RPMI8226 (cell line): ENCODE measurements at regions not wholly inside any gene's neighbourhood (a gene's known extent, or its start where the extent isn't known, plus 50 kb on each side); places are given as distances from the start of the nearest gene placed in this dataset.
"Not testable (repeated sequence)": the region's sequence is repeated elsewhere in the genome, so short reads cannot be mapped to it uniquely, and the experiment has no call there.

Experiments
- DNase-seq: peaks from one replicate; pipeline ENCODE4 v3.0.0-alpha.2; 2015

DNA sequence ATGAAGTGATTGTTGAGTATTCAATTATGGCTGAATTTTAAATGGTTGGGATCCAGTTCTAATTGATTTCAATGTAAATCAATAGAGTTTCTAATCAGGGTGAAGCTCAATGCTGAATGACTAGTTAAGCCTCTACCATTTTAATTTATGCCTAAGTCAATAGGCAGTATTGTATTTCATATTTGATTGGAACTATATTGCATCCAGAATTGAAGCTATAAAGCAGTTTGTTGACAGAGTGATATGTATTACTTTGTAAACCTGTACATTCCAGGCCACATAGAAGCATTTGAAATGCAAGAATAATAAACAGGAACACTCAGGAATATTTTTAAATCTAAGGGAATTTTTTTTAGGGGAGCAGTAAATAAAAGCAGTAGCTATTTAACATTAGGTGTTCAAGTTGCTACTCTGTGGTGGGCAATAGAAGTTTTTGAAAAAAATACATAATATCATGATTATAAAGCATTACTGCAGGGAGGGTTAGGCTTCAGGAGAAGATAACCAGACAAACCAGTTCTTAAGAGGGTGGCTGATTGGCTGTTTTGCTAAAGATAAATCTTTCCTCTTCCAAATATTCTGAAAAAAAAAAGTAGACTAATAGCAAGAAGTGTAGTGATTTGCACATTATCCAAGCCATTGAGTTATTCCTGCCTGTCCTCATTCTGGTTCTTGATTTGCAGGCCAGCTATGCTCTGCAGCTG is 492.0 kb upstream of the MEF2C start:
- DNase-seq = no peak

DNA sequence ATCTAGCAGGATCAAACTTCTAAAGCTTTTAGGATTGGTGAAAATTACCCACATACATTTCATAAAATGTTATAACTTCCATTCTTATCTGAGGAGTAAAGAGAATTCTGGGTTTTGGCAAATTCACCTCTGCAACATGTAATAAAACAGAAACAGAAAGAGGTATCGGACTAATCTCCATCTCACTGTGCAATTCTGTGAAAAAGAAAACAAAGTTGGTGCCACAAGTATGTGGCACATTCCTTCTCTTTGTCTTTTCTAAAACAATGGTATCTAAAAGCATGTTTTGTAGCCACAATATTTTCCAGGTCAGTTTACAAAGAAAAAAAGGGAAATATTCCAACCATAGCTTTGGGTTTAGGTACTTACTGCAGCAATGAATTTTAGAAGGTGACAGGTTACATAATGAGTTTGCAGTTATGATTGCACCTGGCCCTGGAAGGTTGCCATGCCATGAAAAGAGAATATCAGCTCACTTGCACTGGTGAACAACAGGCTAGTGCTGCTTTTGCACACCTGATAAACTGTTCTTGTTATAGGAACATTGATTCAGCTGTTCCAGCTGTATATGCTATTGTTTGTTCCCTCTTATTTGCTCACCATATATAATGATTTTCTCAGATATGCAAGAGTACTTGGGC is 491.3 kb upstream of the MEF2C start:
- peak; percentile 62 for DNase-seq

DNA sequence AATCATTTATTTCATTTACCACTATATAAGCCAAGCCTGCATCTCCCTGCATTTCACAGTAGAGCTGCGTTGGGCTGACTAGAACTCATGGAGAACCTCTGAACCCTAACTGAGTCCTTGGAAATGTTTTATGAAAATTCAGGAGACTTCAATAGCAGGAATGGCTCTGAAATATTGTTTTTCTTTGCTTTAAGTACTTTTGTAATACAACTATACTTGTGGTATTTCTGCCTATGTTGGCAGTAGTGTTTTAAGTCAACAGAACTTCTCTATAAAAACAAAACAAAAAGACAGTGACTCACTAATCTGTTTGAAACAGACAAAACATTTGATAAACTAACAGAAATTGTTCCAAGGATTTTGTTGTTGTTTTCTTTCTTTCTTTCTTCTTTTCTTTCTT is 489.2 kb upstream of the MEF2C start:
- DNase-seq = no peak

DNA sequence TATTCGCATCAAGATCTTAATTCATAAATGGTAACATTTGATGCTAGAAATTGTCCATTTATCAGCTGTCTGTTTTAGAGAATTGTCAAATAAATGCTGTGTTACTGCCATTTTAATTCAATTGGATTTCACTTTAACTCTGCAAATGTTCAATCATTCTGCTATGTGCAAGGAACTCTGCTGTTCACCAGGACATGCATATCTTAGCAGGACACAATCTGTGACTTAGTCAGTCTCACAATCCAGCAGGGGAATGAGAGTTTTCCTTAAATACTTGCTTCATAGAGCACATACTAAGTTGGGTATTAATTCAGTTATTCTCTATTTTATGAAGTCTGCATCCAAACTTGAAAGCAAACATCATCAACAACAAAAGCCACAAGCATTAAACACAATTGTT is 488.7 kb upstream of the MEF2C start:
- no peak for DNase-seq

DNA sequence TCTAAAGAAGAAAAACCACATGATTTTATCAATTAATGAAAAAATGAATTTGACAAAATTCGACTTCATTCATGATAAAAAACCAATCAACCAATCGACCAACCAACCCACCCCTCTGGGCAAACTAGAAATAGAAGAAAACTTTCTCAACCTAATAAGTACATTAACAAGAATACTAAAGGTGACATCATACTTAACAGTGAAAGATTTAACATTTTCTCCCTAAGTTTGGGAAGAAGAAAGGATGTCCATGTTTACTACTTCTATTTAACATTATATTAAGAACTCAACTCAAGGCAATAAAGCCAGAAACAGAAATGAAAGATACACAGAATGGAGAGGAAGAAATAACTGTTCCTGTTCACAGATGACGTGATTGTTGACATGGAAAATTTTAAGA is 476.1 kb upstream of the MEF2C start:
- DNase-seq = no peak

DNA sequence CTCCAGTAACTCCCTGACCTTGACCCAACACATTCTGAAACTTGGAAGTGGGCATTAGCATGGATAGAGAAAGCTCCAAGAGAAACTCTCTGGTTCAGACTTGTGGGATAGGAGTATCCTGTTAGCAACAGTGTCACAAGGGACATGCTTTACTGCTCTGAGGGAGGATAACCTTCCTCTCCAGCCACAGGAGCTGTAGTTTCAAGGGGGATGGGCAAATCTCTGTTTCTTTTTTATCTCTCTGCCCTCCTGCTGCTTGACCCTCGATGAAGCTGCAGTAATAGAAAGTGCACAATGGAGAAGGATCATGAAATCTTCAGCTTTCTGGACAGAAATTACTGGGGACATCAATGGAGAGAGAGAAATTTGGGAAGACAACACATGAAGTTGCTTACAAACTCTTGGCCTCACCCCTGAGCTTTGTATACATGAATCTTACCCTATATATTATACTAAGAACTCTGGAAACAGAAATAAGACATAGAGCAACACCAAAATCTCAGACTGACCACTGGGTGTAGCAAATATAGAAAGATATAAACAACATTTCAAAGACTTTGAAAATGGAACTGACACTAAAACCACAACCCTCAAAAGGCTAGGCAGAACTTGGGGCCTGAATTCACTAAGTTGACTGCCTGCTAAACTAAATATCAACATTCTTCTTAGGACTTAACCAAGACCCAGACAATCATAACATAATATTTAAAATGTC is 471.0 kb upstream of the MEF2C start:
- DNase-seq = no peak

DNA sequence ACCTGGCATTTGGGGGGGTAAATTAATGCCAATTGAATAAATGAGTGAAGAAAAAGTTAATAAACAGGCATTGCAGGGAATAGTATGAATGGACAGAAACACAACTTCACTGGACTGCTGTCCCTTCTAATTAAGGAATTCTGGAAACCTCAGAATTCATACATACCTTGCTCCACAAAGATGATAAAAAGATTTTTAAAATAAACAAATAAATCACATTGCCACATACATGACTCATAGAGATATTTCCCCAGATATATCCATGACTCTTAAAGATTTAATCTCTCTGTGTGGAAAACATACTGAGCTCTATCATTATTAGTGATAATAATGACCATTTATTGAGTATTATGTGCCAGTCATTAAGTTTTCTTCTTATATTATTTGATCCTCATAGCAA is 469.0 kb upstream of the MEF2C start:
- no peak for DNase-seq

DNA sequence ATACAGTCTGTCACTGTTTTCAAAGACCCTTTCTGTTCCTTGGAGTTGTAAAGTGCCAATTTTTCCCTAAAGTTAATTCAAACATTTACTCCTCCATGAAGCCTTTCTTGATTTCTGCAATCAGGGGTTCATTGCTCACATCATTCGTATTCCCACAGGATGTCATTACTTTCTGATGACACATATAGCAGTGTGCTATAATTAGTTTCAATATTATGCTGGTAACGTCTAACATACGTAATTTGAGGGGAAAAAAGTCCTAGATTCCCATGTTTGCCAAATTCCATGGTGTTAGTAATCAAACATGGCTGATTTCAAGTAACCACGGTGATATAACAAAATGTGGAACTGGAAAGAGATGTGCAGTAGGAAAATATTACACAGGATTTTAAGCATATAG is 468.2 kb upstream of the MEF2C start:
- no peak for DNase-seq

DNA sequence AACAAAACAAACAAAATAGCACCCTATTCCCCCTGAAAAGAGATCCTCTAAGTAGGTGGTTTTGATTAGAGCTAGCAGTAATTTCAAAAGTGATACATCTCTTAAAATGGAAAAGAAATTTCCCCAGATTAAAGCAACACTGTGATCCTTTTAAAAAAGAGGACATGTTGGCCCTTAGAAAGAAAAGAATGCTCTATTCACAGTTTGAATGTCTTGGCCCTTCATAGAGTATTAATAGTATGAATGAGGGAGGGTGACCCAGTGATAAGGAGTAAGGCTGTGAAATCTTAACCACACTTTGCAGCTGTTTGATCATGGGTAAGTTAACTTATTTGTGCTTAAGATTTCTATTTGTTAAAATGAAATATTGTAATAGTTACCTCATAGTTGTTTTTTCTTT is 467.7 kb upstream of the MEF2C start:
- no peak for DNase-seq

DNA sequence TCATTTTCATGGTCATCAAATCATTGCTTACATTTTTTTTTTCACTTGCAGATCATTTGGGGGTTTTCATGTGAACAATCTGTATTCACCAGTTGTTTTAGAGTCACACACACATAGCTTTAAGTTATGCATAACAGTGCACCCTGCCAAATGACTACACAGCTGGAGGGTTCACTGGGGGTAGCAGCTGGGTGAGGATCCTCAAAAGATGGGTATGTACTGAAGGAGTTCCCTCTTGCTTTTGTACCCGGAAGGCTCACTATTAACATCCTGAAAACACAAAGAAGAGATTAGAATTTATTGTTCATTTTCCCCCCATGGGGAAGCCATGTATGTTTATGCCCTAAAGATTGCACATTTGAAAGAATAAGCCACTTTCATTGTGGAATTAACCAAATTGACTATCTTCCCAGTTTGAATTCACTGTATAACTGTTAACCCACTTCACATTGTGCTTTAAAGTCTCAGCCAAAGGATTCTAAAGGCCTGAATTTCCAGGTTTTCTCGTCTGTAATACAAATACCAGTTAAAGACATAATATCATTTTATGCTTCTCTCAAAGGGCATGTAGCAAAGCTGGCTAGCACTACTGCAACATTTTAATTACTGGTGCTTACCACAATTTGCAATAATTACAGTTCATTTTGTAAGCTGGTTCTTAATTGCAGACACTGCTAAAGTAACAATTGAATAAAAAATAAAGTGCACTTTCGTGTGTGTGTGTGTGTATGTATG is 466.4 kb upstream of the MEF2C start:
- DNase-seq = no peak

DNA sequence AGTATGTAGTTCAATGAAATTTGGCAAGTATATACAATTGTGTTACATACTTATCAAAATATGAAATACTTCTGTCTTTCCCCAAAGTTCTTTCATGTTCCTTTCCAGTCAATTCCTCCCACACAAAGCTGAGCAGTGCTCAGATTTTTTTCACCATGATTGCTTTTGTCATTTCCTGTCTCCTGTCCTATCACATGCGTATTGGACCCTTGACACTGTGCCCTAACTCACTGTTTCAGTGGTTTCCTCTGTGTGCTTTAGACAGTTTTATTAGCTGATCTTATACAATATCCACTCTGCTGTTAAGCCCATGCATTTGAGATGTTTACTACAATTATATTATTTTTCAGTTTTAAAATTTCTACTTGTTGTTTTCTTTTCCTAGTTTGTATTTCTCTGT is 463.6 kb upstream of the MEF2C start:
- DNase-seq = no peak

DNA sequence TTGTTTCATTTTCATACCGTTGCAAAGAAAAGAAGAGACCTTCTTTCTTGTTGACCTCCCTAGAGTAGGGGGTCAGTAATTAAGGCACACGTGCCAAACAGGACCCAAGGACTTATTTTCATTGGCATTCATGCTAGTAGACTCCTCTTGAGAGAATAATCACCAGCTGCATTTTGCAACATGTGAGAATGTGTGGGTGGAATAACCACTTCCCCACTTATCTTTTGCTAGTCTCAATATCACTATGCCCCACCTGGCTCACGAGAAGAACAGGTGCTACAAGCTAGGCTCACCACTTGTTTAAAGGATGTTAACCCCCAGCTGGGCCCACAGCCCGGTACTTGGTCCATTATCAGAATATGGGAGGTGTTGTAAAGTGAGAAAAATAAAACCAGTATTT is 460.7 kb upstream of the MEF2C start:
- peak; percentile 56 for DNase-seq

DNA sequence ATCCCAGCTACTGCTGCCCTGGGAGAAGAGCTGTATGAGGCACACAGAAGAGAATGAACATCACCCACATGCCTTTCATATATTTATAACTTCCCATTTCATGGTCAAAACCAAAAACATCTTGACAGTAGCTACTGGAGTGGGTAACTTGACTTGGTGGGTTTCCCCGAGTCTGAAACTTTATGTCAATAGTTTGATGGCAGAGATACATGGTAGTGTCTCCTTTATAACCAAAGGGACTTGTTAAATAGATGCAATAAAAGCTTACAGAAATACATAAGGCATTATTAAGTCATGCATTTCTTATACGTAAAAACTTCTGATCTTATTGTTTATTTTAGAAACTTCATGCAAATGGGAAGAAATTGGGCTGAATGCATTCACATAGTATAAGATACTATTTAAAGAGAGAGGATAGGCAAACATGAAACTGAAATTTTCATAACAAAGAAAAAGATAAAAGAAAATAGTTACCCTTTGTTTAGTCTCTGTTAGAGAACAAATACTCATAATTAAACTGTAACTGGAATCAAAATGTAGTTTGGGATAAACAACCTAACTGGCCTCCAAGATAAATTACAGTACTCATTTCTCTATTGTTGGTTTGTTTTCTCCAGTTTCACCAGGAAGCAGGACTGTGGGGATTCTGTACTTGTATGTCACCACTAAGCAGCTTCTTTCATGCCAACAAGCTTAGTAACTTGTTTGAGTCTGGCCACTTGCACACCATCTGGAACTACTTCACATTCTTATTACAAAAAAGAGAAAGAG is 459.3 kb upstream of the MEF2C start:
- DNase-seq = no peak

DNA sequence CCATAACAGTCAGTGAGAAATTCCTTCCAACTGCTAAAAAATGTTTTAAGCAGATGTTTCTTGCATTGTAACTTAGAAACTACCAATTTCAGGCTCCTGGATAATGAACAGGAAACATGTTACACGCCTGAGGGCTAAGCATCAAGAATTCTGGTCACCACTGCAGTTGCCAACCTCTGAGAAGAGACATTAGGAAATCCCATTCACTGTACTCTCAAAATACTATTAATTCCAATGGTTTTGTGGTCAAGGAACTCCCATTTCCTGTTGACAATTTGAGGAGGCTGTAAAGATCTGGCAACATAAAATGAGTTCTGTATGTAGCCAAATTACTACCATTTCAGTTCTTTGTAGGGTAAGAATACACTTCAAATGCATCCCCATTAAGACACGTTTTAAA is 456.0 kb upstream of the MEF2C start:
- DNase-seq = no peak

DNA sequence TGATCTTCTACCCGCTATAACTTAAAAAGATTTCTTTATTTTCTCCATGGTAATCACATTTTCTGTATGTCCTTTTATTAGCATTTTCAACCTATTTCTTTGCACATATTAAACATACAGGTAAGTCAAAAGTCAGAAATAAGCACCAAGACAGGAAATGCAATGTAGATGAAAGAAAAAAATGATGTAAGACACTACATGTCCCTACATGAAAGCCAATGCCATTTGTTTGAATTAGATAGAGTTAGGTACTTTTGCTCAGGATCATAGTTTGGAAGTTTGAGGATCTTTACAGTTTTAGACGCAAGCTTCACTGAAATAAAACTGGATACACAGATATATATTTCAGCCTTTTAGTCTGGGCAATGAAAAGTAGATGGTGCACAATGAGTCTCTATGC is 453.1 kb upstream of the MEF2C start:
- no peak for DNase-seq

DNA sequence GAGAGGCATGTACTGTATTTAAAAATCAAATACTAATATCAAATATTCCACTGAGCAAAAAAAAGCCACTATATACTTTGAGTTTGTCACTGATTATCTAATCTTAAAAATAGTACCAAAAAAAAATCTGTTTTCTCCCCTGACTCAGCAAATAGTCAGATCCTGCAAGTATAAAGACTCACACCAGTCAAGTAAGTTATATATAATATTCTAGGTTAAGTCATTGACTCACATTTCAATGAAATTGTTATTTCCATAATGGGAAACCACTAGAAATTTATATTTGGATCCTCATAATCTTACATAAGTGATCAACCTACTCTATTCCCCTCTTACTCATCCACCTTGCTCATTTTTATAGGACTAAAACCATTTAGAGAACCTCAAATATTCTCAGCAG is 447.2 kb upstream of the MEF2C start:
- DNase-seq = no peak

DNA sequence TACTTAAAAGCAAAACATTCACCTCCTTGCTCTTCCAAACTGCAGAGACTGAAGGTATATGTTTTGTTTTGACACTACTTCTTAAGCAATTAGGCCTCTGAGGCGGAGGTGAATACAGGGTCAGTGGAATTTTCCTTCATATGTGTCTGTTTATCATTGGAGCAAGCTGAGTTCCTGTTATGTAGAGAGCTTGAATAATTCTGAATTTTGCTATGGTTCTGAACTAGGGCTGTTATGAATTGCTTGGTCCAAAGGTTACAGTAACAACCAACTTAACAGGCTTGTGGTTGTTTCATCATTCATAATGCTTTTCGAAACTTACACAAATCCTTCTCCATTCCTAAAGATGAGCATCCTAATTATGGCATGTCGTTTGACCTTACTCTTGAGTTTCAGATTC is 444.6 kb upstream of the MEF2C start:
- DNase-seq = no peak

DNA sequence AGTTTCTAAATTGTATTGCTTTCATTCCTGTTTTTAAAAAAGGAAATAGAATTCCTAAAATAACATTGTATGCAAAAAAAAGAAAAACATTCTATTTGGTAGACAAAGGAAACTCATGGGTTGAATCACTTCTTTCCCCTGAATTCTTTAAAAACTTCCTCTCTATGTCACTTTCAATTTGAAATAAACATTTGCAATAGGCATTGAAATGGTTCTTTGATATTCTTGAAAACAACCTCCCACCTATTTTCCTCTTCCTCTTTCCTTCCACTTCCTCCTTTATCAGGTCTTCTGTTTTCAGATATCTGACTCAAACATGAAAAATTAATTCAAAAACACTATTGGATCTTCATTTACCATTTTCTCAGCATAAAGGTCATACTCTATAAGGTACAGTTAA is 442.0 kb upstream of the MEF2C start:
- no peak for DNase-seq

DNA sequence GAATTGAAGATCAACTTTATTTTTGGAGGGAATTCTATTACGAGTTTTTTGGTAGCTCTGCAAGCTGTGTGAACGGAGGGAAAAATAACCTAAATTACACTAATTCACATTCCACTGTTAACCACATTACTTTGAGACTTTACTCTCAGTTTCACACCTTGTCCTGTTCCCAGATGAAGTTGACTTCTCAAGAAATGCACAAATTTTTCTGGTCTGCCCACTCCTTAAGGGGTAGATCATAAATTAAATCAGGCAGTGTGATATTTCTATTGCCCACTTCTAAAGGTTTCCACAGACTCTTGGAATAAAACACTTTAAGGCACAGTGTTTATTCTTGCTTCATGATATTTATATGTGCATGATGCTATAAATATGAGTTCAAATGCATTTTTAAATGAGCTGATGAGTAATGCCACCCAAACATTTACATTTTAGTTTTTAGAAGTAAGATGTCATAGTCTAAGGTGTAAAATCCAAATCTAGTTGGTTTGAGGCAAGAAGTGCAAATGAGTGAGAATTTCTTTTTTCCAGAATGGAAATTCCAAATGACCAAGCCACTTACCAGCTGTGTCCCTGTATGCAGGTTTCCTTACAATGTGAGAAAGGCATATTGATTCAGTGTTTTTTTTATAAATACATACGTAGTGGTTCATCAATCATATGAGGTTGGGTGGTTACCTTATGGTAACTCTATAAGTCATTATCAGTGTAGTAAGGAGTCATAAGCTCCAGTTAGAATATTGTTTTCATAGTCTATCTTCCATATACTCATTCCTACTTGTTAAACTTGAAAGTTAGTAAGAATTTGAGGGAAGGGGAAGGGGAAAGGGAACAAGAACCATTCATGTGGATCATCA is 437.7 kb upstream of the MEF2C start:
- DNase-seq = peak; percentile 41

DNA sequence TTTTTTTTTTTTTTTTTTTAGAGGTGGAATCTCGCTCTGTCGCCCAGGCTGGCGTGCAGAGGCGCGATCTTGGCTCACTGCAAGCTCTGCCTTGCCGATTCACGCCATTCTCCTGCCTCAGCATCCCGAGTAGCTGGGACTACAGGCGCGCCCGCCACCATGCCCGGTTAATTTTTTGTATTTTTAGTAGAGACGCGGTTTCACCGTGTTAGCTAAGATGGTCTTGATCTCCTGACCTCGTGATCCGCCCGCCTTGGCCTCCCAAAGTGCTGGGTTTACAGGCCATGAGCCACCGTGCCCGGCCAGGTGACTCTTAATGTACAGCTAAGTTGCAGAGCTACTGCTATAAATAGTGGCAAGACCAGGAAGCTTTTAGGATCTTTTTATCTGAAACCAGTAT is 434.9 kb upstream of the MEF2C start:
- not testable (repeated sequence) for DNase-seq

DNA sequence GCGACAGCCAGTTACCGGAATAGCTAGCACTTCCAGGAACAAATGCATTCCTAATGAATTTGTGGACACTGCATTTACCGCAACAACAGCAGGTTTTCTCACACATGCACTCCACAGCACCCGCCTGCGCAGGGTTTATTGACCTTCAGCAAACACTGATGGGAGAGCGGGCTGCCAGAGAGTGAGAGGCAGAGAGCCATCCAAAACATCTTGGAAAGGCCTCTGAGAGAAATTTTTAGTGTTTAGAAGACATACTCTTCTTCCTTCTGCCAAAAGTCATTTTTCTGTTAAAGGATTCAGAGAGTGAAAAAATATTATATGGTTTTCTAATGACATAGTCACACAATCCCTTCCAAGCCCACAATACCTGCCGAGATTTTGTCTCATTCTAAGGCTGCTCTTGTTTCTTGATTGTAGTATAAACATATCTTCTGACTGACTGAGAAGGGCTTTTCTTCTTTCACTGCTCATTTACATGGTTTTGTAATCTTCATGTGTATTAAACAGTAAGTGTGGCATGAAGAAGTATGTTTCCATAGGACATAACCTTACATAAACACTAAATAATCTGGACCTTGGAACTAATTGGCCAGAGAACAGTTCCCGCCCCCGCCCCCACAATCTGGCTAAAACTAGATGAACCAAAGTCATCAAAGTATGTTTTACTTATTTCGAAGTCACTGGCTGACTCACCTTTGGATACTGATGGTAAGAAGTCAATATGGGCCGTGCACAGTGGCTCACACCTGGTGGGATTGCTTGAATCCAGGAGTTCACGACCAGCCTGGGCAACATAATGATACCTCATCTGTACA is 432.5 kb upstream of the MEF2C start:
- DNase-seq = peak; percentile 21
